MM.1S (cell line): ENCODE measurements at regions not wholly inside any gene's neighbourhood (a gene's known extent, or its start where the extent isn't known, plus 50 kb on each side); places are given as distances from the start of the nearest gene placed in this dataset.

Experiments
- CTCF ChIP-seq: fragments of 300-600 bp; sonication (generic); IDR thresholded peaks from 2 replicates; pipeline ENCODE4 v1.5.1; 2016; ENCODE audit warnings: antibody characterized with exemption, low read length, mixed read lengths
- EZH2 ChIP-seq: fragments of 300-600 bp; sonication (generic); optimal IDR thresholded peaks from 2 replicates; pipeline ENCODE3; 2017; ENCODE audit warnings: low read depth, mild to moderate bottlenecking, antibody characterized with exemption, low read length, mixed read lengths
- EZH2phosphoT487 ChIP-seq: fragments of 300-600 bp; sonication (generic); IDR thresholded peaks from 2 replicates; pipeline ENCODE4 v1.6.1; 2018; ENCODE audit warnings: antibody characterized with exemption, low read length

- TF ChIP-seq CTCF, result no peak
- no peak for TF ChIP-seq EZH2
- TF ChIP-seq EZH2phosphoT487, result no peak
Measured at GRCh38 chr2:30348825-30349224, 98.2 kb upstream of the LCLAT1 start.
